ENCODE measurements at regions not wholly inside any gene's neighbourhood (a gene's known extent, or its start where the extent isn't known, plus 50 kb on each side); places are given as distances from the start of the nearest gene placed in this dataset.

- TF ChIP-seq CTCF (IDR thresholded peaks at IDR 0.05; ENCODE audit: extremely low read depth in 1 of 2, insufficient read depth in 1 of 2, low read depth in 1 of 2, low read length in 2 of 2) (no peak), EZH2 (IDR thresholded peaks at IDR 0.05; ENCODE audit: borderline replicate concordance, low read depth, low read length, severe bottlenecking) (no peak)
Observed at GRCh38 chr17:31787857-31788570, 71.0 kb downstream of the COPRS start.
